Type B pancreatic cell (in vitro differentiated cells): ENCODE measurements at regions not wholly inside any gene's neighbourhood (a gene's known extent, or its start where the extent isn't known, plus 50 kb on each side); places are given as distances from the start of the nearest gene placed in this dataset.
A peak's percentile ranks its signal among the peaks of the same experiment; 100 is the strongest.

ENCODE experiments used
- DNase-seq: peaks from one replicate; pipeline ENCODE4 v3.0.0; 2021; ENCODE audit warnings: mixed read lengths; ENCODE audit not compliant: unreplicated experiment; ENCODE audit errors: extremely low spot score
- H3K27ac Mint-ChIP-seq: 2 replicates; pipeline ENCODE4 v1.8.0; 2021; ENCODE audit warnings: mild to moderate bottlenecking, mixed read lengths
- H3K27me3 Mint-ChIP-seq: 2 replicates; pipeline ENCODE4 v1.8.0; 2021; ENCODE audit warnings: mixed read lengths
- H3K36me3 Mint-ChIP-seq: 2 replicates; pipeline ENCODE4 v1.8.0; 2021; ENCODE audit warnings: mixed read lengths
- H3K4me1 Mint-ChIP-seq: one replicate; pipeline ENCODE4 v1.8.0; 2021; ENCODE audit warnings: mixed read lengths; ENCODE audit not compliant: unreplicated experiment
- H3K4me3 Mint-ChIP-seq: 2 replicates; pipeline ENCODE4 v1.8.0; 2021; ENCODE audit warnings: mild to moderate bottlenecking, mixed read lengths
- H3K9me3 Mint-ChIP-seq: 2 replicates; pipeline ENCODE4 v1.8.0; 2021; ENCODE audit warnings: mixed read lengths
- TF ChIP-seq, protein P1 (sequence below): fragments of 200-600 bp; sonication (generic); conservative IDR thresholded peaks from 2 replicates; pipeline ENCODE4 v1.5.0; 2021; ENCODE audit warnings: antibody characterized with exemption, mild to moderate bottlenecking

DNA sequence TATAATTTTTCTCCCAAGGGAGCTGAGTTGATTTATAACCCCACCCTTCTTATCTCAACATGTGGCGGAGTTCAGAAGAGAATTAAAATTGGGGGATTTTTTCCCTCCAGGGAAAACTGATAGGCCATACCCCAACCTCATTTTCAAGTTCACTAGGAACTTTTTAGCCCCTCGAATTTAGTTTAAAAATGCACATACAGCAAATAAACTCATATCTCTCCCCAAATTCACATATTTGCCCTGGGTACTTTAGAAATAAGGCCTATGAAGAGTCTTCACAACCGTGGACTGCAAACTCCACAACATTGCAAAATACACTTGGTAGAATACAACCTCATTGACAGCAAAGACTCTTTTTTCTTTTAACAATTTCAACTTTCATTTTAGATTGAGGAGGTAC, 206.7 kb upstream of the LEF1 start:
- DNase-seq = no peak
- peaks cover 9% of the 10 kb centered on the region for H3K4me1 Mint-ChIP-seq
- no peaks in the 10 kb centered on the region for H3K36me3 Mint-ChIP-seq
- TF ChIP-seq, protein P1, sequence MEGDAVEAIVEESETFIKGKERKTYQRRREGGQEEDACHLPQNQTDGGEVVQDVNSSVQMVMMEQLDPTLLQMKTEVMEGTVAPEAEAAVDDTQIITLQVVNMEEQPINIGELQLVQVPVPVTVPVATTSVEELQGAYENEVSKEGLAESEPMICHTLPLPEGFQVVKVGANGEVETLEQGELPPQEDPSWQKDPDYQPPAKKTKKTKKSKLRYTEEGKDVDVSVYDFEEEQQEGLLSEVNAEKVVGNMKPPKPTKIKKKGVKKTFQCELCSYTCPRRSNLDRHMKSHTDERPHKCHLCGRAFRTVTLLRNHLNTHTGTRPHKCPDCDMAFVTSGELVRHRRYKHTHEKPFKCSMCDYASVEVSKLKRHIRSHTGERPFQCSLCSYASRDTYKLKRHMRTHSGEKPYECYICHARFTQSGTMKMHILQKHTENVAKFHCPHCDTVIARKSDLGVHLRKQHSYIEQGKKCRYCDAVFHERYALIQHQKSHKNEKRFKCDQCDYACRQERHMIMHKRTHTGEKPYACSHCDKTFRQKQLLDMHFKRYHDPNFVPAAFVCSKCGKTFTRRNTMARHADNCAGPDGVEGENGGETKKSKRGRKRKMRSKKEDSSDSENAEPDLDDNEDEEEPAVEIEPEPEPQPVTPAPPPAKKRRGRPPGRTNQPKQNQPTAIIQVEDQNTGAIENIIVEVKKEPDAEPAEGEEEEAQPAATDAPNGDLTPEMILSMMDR = no peak
- no peak overlapping the region for H3K4me3 Mint-ChIP-seq
- no peak overlapping the region for H3K27ac Mint-ChIP-seq
- no peaks in the 10 kb centered on the region for H3K9me3 Mint-ChIP-seq
- H3K27me3 Mint-ChIP-seq = peaks cover 17% of the 10 kb centered on the region

DNA sequence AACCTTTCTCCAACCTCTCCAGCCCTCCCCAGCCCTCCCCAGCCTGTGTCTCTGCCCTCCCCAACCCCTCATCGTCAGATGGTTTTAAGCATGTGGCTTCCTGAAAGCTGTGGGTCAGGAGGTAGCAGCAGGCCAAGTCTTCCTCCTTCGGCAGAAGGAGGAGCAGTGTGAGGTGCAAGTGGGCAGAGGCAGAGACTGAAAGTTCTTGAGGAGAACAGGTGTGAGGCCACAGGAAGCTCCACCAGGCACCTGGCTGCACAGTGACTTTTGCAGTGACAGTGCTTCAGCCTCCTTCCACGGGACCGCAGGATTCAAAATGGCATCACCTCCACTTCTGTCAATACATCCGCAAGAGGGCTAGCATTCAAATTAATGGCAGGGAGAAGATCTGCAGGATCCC, 203.9 kb upstream of the LEF1 start:
- no peak overlapping the region for H3K27ac Mint-ChIP-seq
- DNase-seq = no peak
- no peaks in the 10 kb centered on the region for H3K9me3 Mint-ChIP-seq
- TF ChIP-seq, protein P1 = no peak
- H3K4me3 Mint-ChIP-seq = no peak overlapping the region
- no peaks in the 10 kb centered on the region for H3K36me3 Mint-ChIP-seq
- peaks cover 29% of the 10 kb centered on the region for H3K27me3 Mint-ChIP-seq
- H3K4me1 Mint-ChIP-seq = peaks cover 16% of the 10 kb centered on the region

DNA sequence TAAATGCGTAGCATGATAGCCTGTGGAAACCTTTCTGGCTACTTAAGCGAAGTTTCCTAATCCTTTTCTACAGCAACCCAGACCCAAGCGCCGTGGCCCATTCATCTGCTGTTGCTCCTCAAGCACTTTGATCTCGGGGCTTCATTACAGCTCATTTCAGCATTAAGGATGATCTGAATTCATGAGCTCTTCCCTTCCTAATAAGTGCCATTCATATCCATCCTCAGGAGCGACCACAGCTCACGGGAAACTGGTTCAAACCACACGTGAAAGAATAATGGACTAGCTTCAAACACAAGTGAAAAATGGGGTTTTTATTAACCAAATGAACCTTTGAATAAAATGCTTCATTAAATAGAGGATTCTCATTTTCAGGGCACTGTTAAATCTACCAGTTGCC, 202.6 kb upstream of the LEF1 start:
- no peaks in the 10 kb centered on the region for H3K36me3 Mint-ChIP-seq
- DNase-seq = no peak
- no peaks in the 10 kb centered on the region for H3K9me3 Mint-ChIP-seq
- H3K4me3 Mint-ChIP-seq = peak overlapping the region; percentile 4
- H3K4me1 Mint-ChIP-seq = peaks cover 19% of the 10 kb centered on the region
- no peak overlapping the region for H3K27ac Mint-ChIP-seq
- TF ChIP-seq, protein P1 = no peak
- peaks cover 34% of the 10 kb centered on the region for H3K27me3 Mint-ChIP-seq

DNA sequence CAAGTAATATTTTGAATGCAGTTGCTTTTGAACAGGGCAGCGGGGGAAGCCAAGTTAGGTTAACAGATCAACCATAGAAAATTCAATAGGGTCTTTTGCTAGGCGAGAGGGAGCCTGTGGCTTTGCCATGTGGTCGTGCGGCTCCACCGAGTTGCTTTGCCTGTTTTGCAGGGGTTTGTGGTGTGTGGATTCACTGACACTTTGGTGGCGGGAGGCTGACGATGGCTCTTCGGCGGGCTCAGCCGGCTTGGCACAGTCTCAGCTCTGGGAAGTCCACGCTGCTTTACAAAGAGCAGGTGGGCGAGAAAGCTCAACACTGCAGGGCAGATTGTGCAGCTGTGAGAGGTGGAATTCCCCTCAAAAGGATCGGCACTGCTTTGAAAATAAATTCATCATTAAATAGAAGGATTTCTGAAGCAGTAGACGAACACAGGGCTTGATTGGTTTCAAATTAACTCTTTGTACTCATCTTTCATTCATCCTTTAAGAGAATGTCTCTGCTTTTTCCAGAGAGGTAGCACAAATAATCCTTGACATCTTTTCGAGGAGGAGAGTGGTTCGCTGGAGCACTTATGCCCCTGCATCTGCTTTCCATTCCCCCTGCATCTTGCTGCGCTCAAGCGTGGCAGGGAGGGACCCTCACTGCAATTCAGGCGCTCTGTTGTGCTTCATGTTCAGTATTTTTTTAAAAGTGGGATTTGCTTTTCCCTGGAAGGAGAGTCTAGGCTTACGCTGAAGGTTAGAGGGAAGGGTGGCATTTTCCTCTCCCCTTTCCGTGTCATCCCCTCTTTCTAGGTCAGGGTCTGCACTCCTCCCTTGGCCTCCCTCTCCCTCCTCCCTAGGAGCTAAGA, 201.8 kb upstream of the LEF1 start:
- Mint-ChIP-seq H3K4me1 (peaks cover 20% of the 10 kb centered on the region), H3K9me3 (no peaks in the 10 kb centered on the region), H3K27me3 (peaks cover 35% of the 10 kb centered on the region), H3K27ac (no peak overlapping the region), H3K4me3 (peak overlapping the region; percentile 4), H3K36me3 (no peaks in the 10 kb centered on the region)
- TF ChIP-seq, protein P1 = no peak
- DNase-seq = no peak

DNA sequence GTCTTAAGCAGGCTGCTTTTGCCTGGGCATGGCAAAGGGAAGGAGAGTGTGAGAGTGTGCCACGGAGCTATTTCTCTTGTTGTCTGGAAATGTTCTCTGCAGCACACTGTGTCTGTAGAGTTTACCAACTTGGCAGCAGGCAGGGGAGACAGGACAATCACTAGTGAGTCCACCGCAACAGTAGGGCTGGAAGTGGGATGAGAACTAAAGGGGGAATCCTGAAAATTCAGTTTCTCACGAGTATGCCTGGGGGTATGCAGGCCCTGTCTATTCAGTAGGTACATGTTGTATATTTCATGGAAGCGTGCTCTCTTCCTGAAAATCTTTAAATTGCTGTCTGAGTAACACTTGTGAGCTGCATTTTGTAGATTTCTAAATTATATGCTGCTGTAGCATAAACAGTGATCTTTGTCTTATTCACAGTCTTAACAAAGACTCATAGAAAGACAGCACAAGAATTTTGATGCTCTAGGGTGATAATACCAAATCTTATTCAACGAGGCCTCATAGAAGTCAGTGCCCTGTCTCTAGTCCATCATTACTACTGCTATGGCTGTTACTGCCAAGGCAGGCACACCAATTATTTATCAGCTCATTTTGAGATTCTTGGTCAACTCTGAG, 200.4 kb upstream of the LEF1 start:
- Mint-ChIP-seq H3K27me3 (peaks cover 42% of the 10 kb centered on the region), H3K27ac (no peak overlapping the region), H3K4me3 (no peak overlapping the region), H3K36me3 (no peaks in the 10 kb centered on the region), H3K4me1 (peaks cover 20% of the 10 kb centered on the region), H3K9me3 (no peaks in the 10 kb centered on the region)
- TF ChIP-seq, protein P1 = no peak
- DNase-seq = no peak
